Mucosa of descending colon (tissue), 3 donors: ENCODE measurements at regions not wholly inside any gene's neighbourhood (a gene's known extent, or its start where the extent isn't known, plus 50 kb on each side); places are given as distances from the start of the nearest gene placed in this dataset.
"Not testable (repeated sequence)": the region's sequence is repeated elsewhere in the genome, so short reads cannot be mapped to it uniquely, and the experiment has no call there.

Experiments used
- ATAC-seq: fragments of 200-7000 bp; cut with Tn5 transposase; one replicate; pipeline ENCODE4 v1.9.1; 2020; ENCODE audit warnings: mild to moderate bottlenecking, moderate library complexity
- DNase-seq, 3 donors: peaks; one replicate each; pipeline ENCODE4 v3.0.0-alpha.2; 2020
- H3K36me3 ChIP-seq: fragments of 200-600 bp; one replicate; pipeline ENCODE4 v1.8.0; 2021; ENCODE audit warnings: low read depth, mild to moderate bottlenecking
- H3K4me1 ChIP-seq: fragments of 200-600 bp; one replicate; pipeline ENCODE4 v1.8.0; 2021; ENCODE audit warnings: low read depth, mild to moderate bottlenecking
- H3K4me3 ChIP-seq: fragments of 200-600 bp; one replicate; pipeline ENCODE4 v1.8.0; 2021; ENCODE audit warnings: mild to moderate bottlenecking
- H3K9me3 ChIP-seq: fragments of 200-600 bp; one replicate; pipeline ENCODE4 v1.8.0; 2021; ENCODE audit warnings: mild to moderate bottlenecking
- CTCF ChIP-seq: fragments of 200-600 bp; IDR thresholded peaks from one replicate; pipeline ENCODE4 v1.8.0; 2022; ENCODE audit warnings: antibody characterized with exemption, mild to moderate bottlenecking
- intact Hi-C, 2 donors: fragments of 100-400 bp; cut with DNase I in 1 of 2; cut with micrococcal nuclease in 1 of 2; formaldehyde crosslinking; loops; one replicate each; pipeline versions ENCODE4 v1.11.0 to v1.11.1; 2022; cut with DNase I, micrococcal nuclease
- donor health status: DM: no; HTN: no; CAD: no; lungs with moderate emphysema.
- donor health status: DM: no; HTN: no; CAD: no.
- donor health status: DM: no; HTN: yes; CAD: no.

- ATAC-seq (peak; percentile 69), DNase-seq (peak in 1 of 3 donors; percentile 4)
These were observed 417.1 kb upstream of the MAGEB16 start for GRCh38 chrX:35380808-35381700.

GRCh38 chrX:35381709-35382108 is 416.4 kb upstream of the MAGEB16 start:
- H3K4me3 ChIP-seq, H3K36me3 ChIP-seq, H3K4me1 ChIP-seq, ATAC-seq, DNase-seq, H3K9me3 ChIP-seq, intact Hi-C loops: not testable (repeated sequence)

More at GRCh38 chrX:35380808-35381700, 417.1 kb upstream of the MAGEB16 start:
- TF ChIP-seq CTCF = no peak
- no peak overlapping the region for H3K4me3 ChIP-seq
- H3K36me3 ChIP-seq = no peaks in the 10 kb centered on the region
- H3K4me1 ChIP-seq = no peaks in the 10 kb centered on the region
- intact Hi-C loops = no loop called here
- H3K9me3 ChIP-seq = no peaks in the 10 kb centered on the region

GRCh38 chrX:35382966-35383365 is 415.2 kb upstream of the MAGEB16 start:
- intact Hi-C loops = no loop called here
- no peak for TF ChIP-seq CTCF

GRCh38 chrX:35392232-35392631 is 405.9 kb upstream of the MAGEB16 start:
- DNase-seq (no peak), ATAC-seq (no peak)
- Histone ChIP-seq H3K4me1 (no peaks in the 10 kb centered on the region), H3K4me3 (no peak overlapping the region), H3K36me3 (no peaks in the 10 kb centered on the region), H3K9me3 (no peaks in the 10 kb centered on the region)
- no peak for TF ChIP-seq CTCF
- intact Hi-C loops = no loop called here

More at GRCh38 chrX:35382966-35383365, 415.2 kb upstream of the MAGEB16 start:
- Histone ChIP-seq H3K36me3 (no peaks in the 10 kb centered on the region), H3K4me3 (no peak overlapping the region), H3K4me1 (no peaks in the 10 kb centered on the region), H3K9me3 (no peaks in the 10 kb centered on the region)
- ATAC-seq (no peak), DNase-seq (no peak)

GRCh38 chrX:35406386-35406785 is 391.8 kb upstream of the MAGEB16 start:
- Histone ChIP-seq H3K4me1 (no peaks in the 10 kb centered on the region), H3K36me3 (no peaks in the 10 kb centered on the region), H3K9me3 (no peaks in the 10 kb centered on the region), H3K4me3 (no peak overlapping the region)
- no peak for TF ChIP-seq CTCF
- ATAC-seq = no peak
- intact Hi-C loops = no loop called here
- DNase-seq = no peak

GRCh38 chrX:35416782-35417181 is 381.4 kb upstream of the MAGEB16 start:
- H3K9me3 ChIP-seq = no peaks in the 10 kb centered on the region
- no peaks in the 10 kb centered on the region for H3K4me1 ChIP-seq
- no peaks in the 10 kb centered on the region for H3K36me3 ChIP-seq
- TF ChIP-seq CTCF = no peak
- ATAC-seq = no peak
- intact Hi-C loops = no loop called here
- no peak overlapping the region for H3K4me3 ChIP-seq
- DNase-seq = no peak
